Spinal cord (tissue), 9 donors: ENCODE measurements at regions not wholly inside any gene's neighbourhood (a gene's known extent, or its start where the extent isn't known, plus 50 kb on each side); places are given as distances from the start of the nearest gene placed in this dataset.

Experiments used
- DNase-seq, 6 donors: peaks; one replicate each; pipeline versions ENCODE4 v3.0.0 to v3.0.0-alpha.2; 2013 to 2015; ENCODE audit warnings: low spot score in 6 of 6, low read depth in 4 of 6
- H3K27ac ChIP-seq: one replicate; pipeline ENCODE4 v1.5.1; 2013; ENCODE audit warnings: low read depth, low read length, control low read depth
- H3K27me3 ChIP-seq: one replicate; pipeline ENCODE4 v1.6.1; 2013; ENCODE audit warnings: low read length; ENCODE audit not compliant: control insufficient read depth, insufficient read depth
- H3K36me3 ChIP-seq: one replicate; pipeline ENCODE4 v1.6.1; 2013; ENCODE audit warnings: low read length; ENCODE audit not compliant: control insufficient read depth, insufficient read depth
- H3K4me1 ChIP-seq: one replicate; pipeline ENCODE4 v1.6.1; 2013; ENCODE audit warnings: low read length; ENCODE audit not compliant: control insufficient read depth, insufficient read depth
- H3K4me3 ChIP-seq: one replicate; pipeline ENCODE4 v1.5.1; 2013; ENCODE audit warnings: low read depth, low read length, control low read depth
- H3K9me3 ChIP-seq: one replicate; pipeline ENCODE4 v1.6.1; 2013; ENCODE audit warnings: low read length; ENCODE audit not compliant: control insufficient read depth, insufficient read depth
- WGBS: methylation state at CpG from one replicate; pipeline ENCODE4 v1.1.5; 2013; ENCODE audit warnings: missing lambda C conversion rate; ENCODE audit not compliant: insufficient coverage; 5-methylcytosine and 5-hydroxymethylcytosine counted together
- donor health status: healthy.

DNA sequence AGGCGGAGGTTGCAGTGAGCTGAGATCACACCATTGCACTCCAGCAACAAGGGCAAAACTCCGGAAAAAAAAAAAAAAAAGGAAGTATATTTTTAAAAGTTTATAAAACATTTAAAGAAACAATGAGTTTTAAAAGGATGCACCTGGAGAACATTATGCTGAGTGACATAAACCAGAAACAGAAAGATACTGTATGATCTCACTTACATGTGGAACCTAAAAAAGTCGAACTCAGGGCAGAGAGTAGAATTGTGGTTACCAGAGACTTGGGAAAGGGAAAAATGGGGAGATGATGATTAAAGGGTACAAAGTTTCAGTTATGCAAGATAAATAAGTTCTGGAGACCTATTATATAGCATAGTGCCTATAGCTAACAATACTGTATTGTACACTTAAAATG, 52.8 kb upstream of the RTN4 start:
- H3K36me3 ChIP-seq, result no peaks in the 10 kb centered on the region
- no peak overlapping the region for H3K4me3 ChIP-seq
- H3K9me3 ChIP-seq, result no peaks in the 10 kb centered on the region
- WGBS, result no CpG with 5 or more reads among the region's 3 CpGs
- H3K27me3 ChIP-seq, result no peaks in the 10 kb centered on the region
- H3K4me1 ChIP-seq, result no peaks in the 10 kb centered on the region
- H3K27ac ChIP-seq, result no peak overlapping the region
- DNase-seq, result no peak

DNA sequence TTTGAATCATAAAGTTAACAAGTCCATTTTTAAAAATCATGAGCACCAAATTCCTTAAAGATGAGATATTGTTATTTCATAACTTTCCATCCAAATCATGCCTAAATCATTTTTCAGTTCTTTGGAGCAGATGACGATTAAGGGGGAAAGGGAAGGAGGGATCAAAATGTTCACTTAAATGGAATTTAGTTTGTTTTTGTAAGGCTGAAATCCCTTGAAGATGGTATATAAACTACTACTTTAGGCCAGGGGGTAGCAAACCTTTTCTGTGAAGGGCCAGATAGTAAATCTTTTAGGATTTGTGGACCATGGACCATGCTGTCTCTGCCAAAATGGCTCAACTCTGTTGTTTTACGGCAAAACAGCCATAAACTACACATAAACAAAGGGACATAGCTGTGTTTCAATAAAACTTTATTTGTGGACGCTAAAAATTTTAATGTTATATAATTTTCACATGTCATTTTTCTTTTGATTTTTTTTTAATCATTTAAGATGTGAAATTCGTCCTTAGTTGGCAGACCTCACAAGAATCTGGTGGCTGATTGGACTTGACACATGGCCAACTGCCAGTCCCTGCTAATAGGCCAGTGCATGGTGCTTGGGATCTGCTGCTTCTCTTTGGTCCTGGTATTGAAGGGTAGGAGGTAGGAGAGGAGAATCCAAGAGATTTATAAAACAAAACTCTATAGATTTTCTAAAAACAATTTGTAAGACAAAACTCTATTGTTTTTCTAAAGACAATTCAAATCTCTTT, 52.0 kb upstream of the RTN4 start:
- H3K9me3 ChIP-seq, result no peaks in the 10 kb centered on the region
- WGBS, result no CpG with 5 or more reads among the region's 4 CpGs
- H3K27ac ChIP-seq, result no peak overlapping the region
- H3K4me1 ChIP-seq, result no peaks in the 10 kb centered on the region
- H3K36me3 ChIP-seq, result no peaks in the 10 kb centered on the region
- H3K27me3 ChIP-seq, result no peaks in the 10 kb centered on the region
- no peak overlapping the region for H3K4me3 ChIP-seq
- DNase-seq, result no peak

- H3K27me3 ChIP-seq, result no peaks in the 10 kb centered on the region
- H3K4me1 ChIP-seq, result no peaks in the 10 kb centered on the region
- H3K27ac ChIP-seq, result no peak overlapping the region
Observed at GRCh38 chr2:55101466-55101865, 51.2 kb upstream of the RTN4 start.

GRCh38 chr2:55099878-55100820, 49.9 kb upstream of the RTN4 start:
- H3K4me3 ChIP-seq, result no peak overlapping the region
- H3K27me3 ChIP-seq, result no peaks in the 10 kb centered on the region
- WGBS, result 60% methylated on average over 3 of the region's 5 CpGs
- H3K9me3 ChIP-seq, result no peaks in the 10 kb centered on the region
- no peak overlapping the region for H3K27ac ChIP-seq
- H3K4me1 ChIP-seq, result no peaks in the 10 kb centered on the region
- H3K36me3 ChIP-seq, result no peaks in the 10 kb centered on the region
- DNase-seq, result no peak

More at GRCh38 chr2:55101466-55101865, 51.2 kb upstream of the RTN4 start:
- Histone ChIP-seq H3K4me3 (no peak overlapping the region), H3K36me3 (no peaks in the 10 kb centered on the region), H3K9me3 (no peaks in the 10 kb centered on the region)
- no peak for DNase-seq
